ENCODE measurements at regions not wholly inside any gene's neighbourhood (a gene's known extent, or its start where the extent isn't known, plus 50 kb on each side); places are given as distances from the start of the nearest gene placed in this dataset.

GRCh38 chr6:14936861-14937260, 309.0 kb upstream of the JARID2 start:
- ATAC-seq (no peak), DNase-seq (no peak)
- Mint-ChIP-seq H3K27me3 (ENCODE audit: low read depth in 2 of 2) (no peaks in the 10 kb centered on the region), H3K4me1 (no peaks in the 10 kb centered on the region), H3K9me3 (no peaks in the 10 kb centered on the region), H3K36me3 (no peaks in the 10 kb centered on the region), H3K27ac (no peak overlapping the region), H3K4me3 (no peak overlapping the region)
- H3K4me1 ChIP-seq (ENCODE audit: control insufficient read depth, insufficient read depth, low read length): no peaks in the 10 kb centered on the region
- no peak overlapping the region for H3K27ac ChIP-seq (ENCODE audit: low read length)
- H3K9me3 ChIP-seq (ENCODE audit: control insufficient read depth, insufficient read depth, low read length): no peaks in the 10 kb centered on the region
- no CpG with 5 or more reads among the region's 2 CpGs for WGBS (ENCODE audit: insufficient coverage)
- intact Hi-C loops (cut with micrococcal nuclease): no loop called here
- no peaks in the 10 kb centered on the region for H3K27me3 ChIP-seq (ENCODE audit: control insufficient read depth, insufficient read depth, low read length)
- H3K4me3 ChIP-seq (ENCODE audit: low read length): no peak overlapping the region
- H3K36me3 ChIP-seq (ENCODE audit: control insufficient read depth, insufficient read depth, low read length): no peaks in the 10 kb centered on the region
- TF ChIP-seq CTCF (IDR thresholded peaks at IDR 0.05): no peak

- Mint-ChIP-seq H3K4me1 (no peaks in the 10 kb centered on the region), H3K4me3 (no peak overlapping the region), H3K27me3 (ENCODE audit: low read depth in 2 of 2) (no peaks in the 10 kb centered on the region), H3K36me3 (no peaks in the 10 kb centered on the region), H3K9me3 (no peaks in the 10 kb centered on the region), H3K27ac (no peak overlapping the region)
- Histone ChIP-seq H3K36me3 (ENCODE audit: control insufficient read depth, insufficient read depth, low read length) (no peaks in the 10 kb centered on the region), H3K27ac (ENCODE audit: low read length) (no peak overlapping the region), H3K9me3 (ENCODE audit: control insufficient read depth, insufficient read depth, low read length) (no peaks in the 10 kb centered on the region), H3K4me1 (ENCODE audit: control insufficient read depth, insufficient read depth, low read length) (no peaks in the 10 kb centered on the region), H3K27me3 (ENCODE audit: control insufficient read depth, insufficient read depth, low read length) (no peaks in the 10 kb centered on the region), H3K4me3 (ENCODE audit: low read length) (no peak overlapping the region)
- no peak for TF ChIP-seq CTCF (IDR thresholded peaks at IDR 0.05)
- DNase-seq (no peak), ATAC-seq (no peak)
- intact Hi-C loops (cut with micrococcal nuclease): no loop called here
- WGBS (ENCODE audit: insufficient coverage): 87% methylated on average over 2 of the region's 3 CpGs
These were observed 302.8 kb upstream of the JARID2 start for GRCh38 chr6:14943116-14943515.

GRCh38 chr6:14944593-14944992, 301.3 kb upstream of the JARID2 start:
- H3K4me1 ChIP-seq (ENCODE audit: control insufficient read depth, insufficient read depth, low read length): no peaks in the 10 kb centered on the region
- H3K36me3 ChIP-seq (ENCODE audit: control insufficient read depth, insufficient read depth, low read length): no peaks in the 10 kb centered on the region
- H3K4me1 Mint-ChIP-seq: peaks cover 0 to 4% of the 10 kb centered on the region in 2 donors
- intact Hi-C loops (cut with micrococcal nuclease): no loop called here
- H3K4me3 ChIP-seq (ENCODE audit: low read length): no peak overlapping the region
- H3K4me3 Mint-ChIP-seq: no peak overlapping the region
- H3K27me3 ChIP-seq (ENCODE audit: control insufficient read depth, insufficient read depth, low read length): no peaks in the 10 kb centered on the region
- H3K27ac Mint-ChIP-seq: no peak overlapping the region
- DNase-seq (no peak), ATAC-seq (no peak)
- H3K27ac ChIP-seq (ENCODE audit: low read length): no peak overlapping the region
- no peaks in the 10 kb centered on the region for H3K36me3 Mint-ChIP-seq
- peaks cover 0 to 2% of the 10 kb centered on the region in 2 donors for H3K27me3 Mint-ChIP-seq (ENCODE audit: low read depth in 2 of 2)
- no peaks in the 10 kb centered on the region for H3K9me3 Mint-ChIP-seq
- H3K9me3 ChIP-seq (ENCODE audit: control insufficient read depth, insufficient read depth, low read length): no peaks in the 10 kb centered on the region
- no peak for TF ChIP-seq CTCF (IDR thresholded peaks at IDR 0.05)

GRCh38 chr6:14945461-14946185, 300.2 kb upstream of the JARID2 start:
- Mint-ChIP-seq H3K4me1 (peaks cover 0 to 4% of the 10 kb centered on the region in 2 donors), H3K9me3 (no peaks in the 10 kb centered on the region), H3K36me3 (no peaks in the 10 kb centered on the region), H3K27me3 (ENCODE audit: low read depth in 2 of 2) (peaks cover 0 to 2% of the 10 kb centered on the region in 2 donors), H3K4me3 (no peak overlapping the region), H3K27ac (no peak overlapping the region)
- Histone ChIP-seq H3K36me3 (ENCODE audit: control insufficient read depth, insufficient read depth, low read length) (no peaks in the 10 kb centered on the region), H3K27me3 (ENCODE audit: control insufficient read depth, insufficient read depth, low read length) (no peaks in the 10 kb centered on the region), H3K9me3 (ENCODE audit: control insufficient read depth, insufficient read depth, low read length) (no peaks in the 10 kb centered on the region), H3K27ac (ENCODE audit: low read length) (no peak overlapping the region), H3K4me1 (ENCODE audit: control insufficient read depth, insufficient read depth, low read length) (no peaks in the 10 kb centered on the region), H3K4me3 (ENCODE audit: low read length) (no peak overlapping the region)
- intact Hi-C loops (cut with micrococcal nuclease): no loop called here
- no peak for DNase-seq
- no peak for ATAC-seq
- no peak for TF ChIP-seq CTCF (IDR thresholded peaks at IDR 0.05)
- 94% methylated on average over 7 of the region's 7 CpGs for WGBS (ENCODE audit: insufficient coverage)
